H1 (cell line): ENCODE measurements at regions not wholly inside any gene's neighbourhood (a gene's known extent, or its start where the extent isn't known, plus 50 kb on each side); places are given as distances from the start of the nearest gene placed in this dataset.

Source experiments
- BCL11A ChIP-seq, 2 experiments: IDR thresholded peaks; one replicate each; pipeline ENCODE4 v1.6.1; 2011; ENCODE audit warnings: low read depth in 2 of 2, low read length in 2 of 2, mild to moderate bottlenecking in 2 of 2
- CHD1 ChIP-seq: IDR thresholded peaks from 2 replicates; pipeline ENCODE4 v1.6.1; 2012; ENCODE audit warnings: low read depth, low read length, improper control_type of control experiment
- JUN ChIP-seq: IDR thresholded peaks from 2 replicates; pipeline ENCODE4 v1.6.1; 2011; ENCODE audit warnings: low read depth, mild to moderate bottlenecking, improper control_type of control experiment, low read length
- RBBP5 ChIP-seq: IDR thresholded peaks from 2 replicates; pipeline ENCODE4 v1.7.1; 2012; ENCODE audit warnings: low read depth, mild to moderate bottlenecking, inconsistent platforms, low read length, moderate library complexity, borderline replicate concordance
- SAP30 ChIP-seq: fragments of 300-600 bp; sonication (generic); IDR thresholded peaks from 2 replicates; pipeline ENCODE4 v1.7.1; 2012; ENCODE audit warnings: low read length, moderate library complexity, mild to moderate bottlenecking, inconsistent platforms; ENCODE audit not compliant: insufficient read depth, insufficient replicate concordance
- SP4 ChIP-seq: IDR thresholded peaks from 2 replicates; pipeline ENCODE4 v1.6.1; 2012; ENCODE audit warnings: low read length, inconsistent platforms
- TF ChIP-seq, protein P1 (sequence below): fragments of 300-600 bp; sonication (generic); IDR thresholded peaks from 2 replicates; pipeline ENCODE4 v1.7.1; 2012; ENCODE audit warnings: low read length, moderate library complexity, mild to moderate bottlenecking, inconsistent platforms; ENCODE audit not compliant: insufficient replicate concordance
- TF ChIP-seq, protein P2 (sequence below): IDR thresholded peaks from 2 replicates; pipeline ENCODE4 v1.6.1; 2011; ENCODE audit warnings: low read depth, mild to moderate bottlenecking, low read length; ENCODE audit not compliant: insufficient read depth

DNA sequence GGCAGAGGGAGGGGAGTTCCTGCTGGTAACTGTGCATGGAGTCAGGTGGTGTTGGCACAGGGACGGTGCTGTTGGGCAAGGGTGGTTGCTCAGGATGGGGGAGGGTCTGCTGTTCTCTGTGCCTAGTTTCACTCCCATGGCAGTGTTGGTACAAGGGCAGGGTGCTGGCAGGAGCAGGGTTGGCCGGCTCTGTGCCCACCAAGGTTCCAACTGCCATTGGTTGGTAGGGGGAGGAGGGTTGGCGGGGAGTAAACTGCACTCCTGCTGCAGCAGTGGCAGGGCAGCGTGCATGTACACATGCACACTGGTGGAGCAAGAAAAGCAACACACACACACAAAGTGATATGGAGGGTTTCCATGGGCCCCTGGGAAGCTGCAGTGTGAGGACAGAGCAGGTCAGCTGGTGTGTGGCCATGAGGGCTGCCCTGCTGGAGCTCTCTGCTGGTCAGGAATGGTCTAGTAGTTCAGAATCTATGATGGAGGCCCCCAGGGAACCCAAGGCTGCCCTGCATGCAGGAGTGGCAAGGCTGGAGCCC lies 269.9 kb upstream of the MGAT4C start (continued):
- TF ChIP-seq, protein P1, sequence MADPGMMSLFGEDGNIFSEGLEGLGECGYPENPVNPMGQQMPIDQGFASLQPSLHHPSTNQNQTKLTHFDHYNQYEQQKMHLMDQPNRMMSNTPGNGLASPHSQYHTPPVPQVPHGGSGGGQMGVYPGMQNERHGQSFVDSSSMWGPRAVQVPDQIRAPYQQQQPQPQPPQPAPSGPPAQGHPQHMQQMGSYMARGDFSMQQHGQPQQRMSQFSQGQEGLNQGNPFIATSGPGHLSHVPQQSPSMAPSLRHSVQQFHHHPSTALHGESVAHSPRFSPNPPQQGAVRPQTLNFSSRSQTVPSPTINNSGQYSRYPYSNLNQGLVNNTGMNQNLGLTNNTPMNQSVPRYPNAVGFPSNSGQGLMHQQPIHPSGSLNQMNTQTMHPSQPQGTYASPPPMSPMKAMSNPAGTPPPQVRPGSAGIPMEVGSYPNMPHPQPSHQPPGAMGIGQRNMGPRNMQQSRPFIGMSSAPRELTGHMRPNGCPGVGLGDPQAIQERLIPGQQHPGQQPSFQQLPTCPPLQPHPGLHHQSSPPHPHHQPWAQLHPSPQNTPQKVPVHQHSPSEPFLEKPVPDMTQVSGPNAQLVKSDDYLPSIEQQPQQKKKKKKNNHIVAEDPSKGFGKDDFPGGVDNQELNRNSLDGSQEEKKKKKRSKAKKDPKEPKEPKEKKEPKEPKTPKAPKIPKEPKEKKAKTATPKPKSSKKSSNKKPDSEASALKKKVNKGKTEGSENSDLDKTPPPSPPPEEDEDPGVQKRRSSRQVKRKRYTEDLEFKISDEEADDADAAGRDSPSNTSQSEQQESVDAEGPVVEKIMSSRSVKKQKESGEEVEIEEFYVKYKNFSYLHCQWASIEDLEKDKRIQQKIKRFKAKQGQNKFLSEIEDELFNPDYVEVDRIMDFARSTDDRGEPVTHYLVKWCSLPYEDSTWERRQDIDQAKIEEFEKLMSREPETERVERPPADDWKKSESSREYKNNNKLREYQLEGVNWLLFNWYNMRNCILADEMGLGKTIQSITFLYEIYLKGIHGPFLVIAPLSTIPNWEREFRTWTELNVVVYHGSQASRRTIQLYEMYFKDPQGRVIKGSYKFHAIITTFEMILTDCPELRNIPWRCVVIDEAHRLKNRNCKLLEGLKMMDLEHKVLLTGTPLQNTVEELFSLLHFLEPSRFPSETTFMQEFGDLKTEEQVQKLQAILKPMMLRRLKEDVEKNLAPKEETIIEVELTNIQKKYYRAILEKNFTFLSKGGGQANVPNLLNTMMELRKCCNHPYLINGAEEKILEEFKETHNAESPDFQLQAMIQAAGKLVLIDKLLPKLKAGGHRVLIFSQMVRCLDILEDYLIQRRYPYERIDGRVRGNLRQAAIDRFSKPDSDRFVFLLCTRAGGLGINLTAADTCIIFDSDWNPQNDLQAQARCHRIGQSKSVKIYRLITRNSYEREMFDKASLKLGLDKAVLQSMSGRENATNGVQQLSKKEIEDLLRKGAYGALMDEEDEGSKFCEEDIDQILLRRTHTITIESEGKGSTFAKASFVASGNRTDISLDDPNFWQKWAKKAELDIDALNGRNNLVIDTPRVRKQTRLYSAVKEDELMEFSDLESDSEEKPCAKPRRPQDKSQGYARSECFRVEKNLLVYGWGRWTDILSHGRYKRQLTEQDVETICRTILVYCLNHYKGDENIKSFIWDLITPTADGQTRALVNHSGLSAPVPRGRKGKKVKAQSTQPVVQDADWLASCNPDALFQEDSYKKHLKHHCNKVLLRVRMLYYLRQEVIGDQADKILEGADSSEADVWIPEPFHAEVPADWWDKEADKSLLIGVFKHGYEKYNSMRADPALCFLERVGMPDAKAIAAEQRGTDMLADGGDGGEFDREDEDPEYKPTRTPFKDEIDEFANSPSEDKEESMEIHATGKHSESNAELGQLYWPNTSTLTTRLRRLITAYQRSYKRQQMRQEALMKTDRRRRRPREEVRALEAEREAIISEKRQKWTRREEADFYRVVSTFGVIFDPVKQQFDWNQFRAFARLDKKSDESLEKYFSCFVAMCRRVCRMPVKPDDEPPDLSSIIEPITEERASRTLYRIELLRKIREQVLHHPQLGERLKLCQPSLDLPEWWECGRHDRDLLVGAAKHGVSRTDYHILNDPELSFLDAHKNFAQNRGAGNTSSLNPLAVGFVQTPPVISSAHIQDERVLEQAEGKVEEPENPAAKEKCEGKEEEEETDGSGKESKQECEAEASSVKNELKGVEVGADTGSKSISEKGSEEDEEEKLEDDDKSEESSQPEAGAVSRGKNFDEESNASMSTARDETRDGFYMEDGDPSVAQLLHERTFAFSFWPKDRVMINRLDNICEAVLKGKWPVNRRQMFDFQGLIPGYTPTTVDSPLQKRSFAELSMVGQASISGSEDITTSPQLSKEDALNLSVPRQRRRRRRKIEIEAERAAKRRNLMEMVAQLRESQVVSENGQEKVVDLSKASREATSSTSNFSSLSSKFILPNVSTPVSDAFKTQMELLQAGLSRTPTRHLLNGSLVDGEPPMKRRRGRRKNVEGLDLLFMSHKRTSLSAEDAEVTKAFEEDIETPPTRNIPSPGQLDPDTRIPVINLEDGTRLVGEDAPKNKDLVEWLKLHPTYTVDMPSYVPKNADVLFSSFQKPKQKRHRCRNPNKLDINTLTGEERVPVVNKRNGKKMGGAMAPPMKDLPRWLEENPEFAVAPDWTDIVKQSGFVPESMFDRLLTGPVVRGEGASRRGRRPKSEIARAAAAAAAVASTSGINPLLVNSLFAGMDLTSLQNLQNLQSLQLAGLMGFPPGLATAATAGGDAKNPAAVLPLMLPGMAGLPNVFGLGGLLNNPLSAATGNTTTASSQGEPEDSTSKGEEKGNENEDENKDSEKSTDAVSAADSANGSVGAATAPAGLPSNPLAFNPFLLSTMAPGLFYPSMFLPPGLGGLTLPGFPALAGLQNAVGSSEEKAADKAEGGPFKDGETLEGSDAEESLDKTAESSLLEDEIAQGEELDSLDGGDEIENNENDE = no peak
- TF ChIP-seq SAP30 (no peak), RBBP5 (no peak), CHD1 (no peak), SP4 (no peak), JUN (no peak), BCL11A (IDR thresholded peaks at IDR 0.05; ENCODE audit: low read depth in 2 of 2, low read length in 2 of 2) (no peak)
- TF ChIP-seq, protein P2, sequence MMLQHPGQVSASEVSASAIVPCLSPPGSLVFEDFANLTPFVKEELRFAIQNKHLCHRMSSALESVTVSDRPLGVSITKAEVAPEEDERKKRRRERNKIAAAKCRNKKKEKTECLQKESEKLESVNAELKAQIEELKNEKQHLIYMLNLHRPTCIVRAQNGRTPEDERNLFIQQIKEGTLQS = no peak
- TF ChIP-seq, all 59 proteins: peak for 0
